ENCODE measurements at regions not wholly inside any gene's neighbourhood (a gene's known extent, or its start where the extent isn't known, plus 50 kb on each side); places are given as distances from the start of the nearest gene placed in this dataset.

GRCh38 chr18:25420077-25420825 is 68.3 kb upstream of the ZNF521 start:
- H4K20me1 ChIP-seq (ENCODE audit: insufficient read depth, low read length), result no peaks in the 10 kb centered on the region
- H3K4me3 ChIP-seq (ENCODE audit: low read depth, low read length, poor library complexity, severe bottlenecking), result no peak overlapping the region
- no peak overlapping the region for H2AFZ ChIP-seq (ENCODE audit: low read length)
- H3K4me2 ChIP-seq (ENCODE audit: low read length), result no peak overlapping the region
- peaks cover 11% of the 10 kb centered on the region for H3K4me1 ChIP-seq (ENCODE audit: insufficient read depth, low read length, severe bottlenecking)
- no peaks in the 10 kb centered on the region for H3F3A ChIP-seq (ENCODE audit: insufficient read depth, low read length)
- H3K9me3 ChIP-seq (ENCODE audit: low read length), result no peaks in the 10 kb centered on the region
- H3K27ac ChIP-seq (ENCODE audit: low read depth, low read length, poor library complexity, severe bottlenecking), result no peak overlapping the region
- TF ChIP-seq, protein P1, sequence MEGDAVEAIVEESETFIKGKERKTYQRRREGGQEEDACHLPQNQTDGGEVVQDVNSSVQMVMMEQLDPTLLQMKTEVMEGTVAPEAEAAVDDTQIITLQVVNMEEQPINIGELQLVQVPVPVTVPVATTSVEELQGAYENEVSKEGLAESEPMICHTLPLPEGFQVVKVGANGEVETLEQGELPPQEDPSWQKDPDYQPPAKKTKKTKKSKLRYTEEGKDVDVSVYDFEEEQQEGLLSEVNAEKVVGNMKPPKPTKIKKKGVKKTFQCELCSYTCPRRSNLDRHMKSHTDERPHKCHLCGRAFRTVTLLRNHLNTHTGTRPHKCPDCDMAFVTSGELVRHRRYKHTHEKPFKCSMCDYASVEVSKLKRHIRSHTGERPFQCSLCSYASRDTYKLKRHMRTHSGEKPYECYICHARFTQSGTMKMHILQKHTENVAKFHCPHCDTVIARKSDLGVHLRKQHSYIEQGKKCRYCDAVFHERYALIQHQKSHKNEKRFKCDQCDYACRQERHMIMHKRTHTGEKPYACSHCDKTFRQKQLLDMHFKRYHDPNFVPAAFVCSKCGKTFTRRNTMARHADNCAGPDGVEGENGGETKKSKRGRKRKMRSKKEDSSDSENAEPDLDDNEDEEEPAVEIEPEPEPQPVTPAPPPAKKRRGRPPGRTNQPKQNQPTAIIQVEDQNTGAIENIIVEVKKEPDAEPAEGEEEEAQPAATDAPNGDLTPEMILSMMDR (IDR thresholded peaks at IDR 0.05; ENCODE audit: low read length), result no peak
- TF ChIP-seq EZH2 (IDR thresholded peaks at IDR 0.05; ENCODE audit: borderline replicate concordance, low read length), result no peak
- no peaks in the 10 kb centered on the region for H3K9me2 ChIP-seq (ENCODE audit: low read depth, low read length)
- no peak overlapping the region for H3K9ac ChIP-seq (ENCODE audit: low read length)
- H3K79me2 ChIP-seq (ENCODE audit: insufficient read depth, low read length), result no peaks in the 10 kb centered on the region
- no peaks in the 10 kb centered on the region for H3K36me3 ChIP-seq (ENCODE audit: insufficient read depth, low read length)
- no peaks in the 10 kb centered on the region for H3K27me3 ChIP-seq (ENCODE audit: insufficient read depth, low read length)

GRCh38 chr18:25416374-25416773 is 64.4 kb upstream of the ZNF521 start:
- Histone ChIP-seq H3K27me3 (ENCODE audit: insufficient read depth, low read length) (no peaks in the 10 kb centered on the region), H3K4me2 (ENCODE audit: low read length) (no peak overlapping the region), H3K4me1 (ENCODE audit: insufficient read depth, low read length, severe bottlenecking) (no peaks in the 10 kb centered on the region), H4K20me1 (ENCODE audit: insufficient read depth, low read length) (no peaks in the 10 kb centered on the region), H3K9me3 (ENCODE audit: low read length) (no peaks in the 10 kb centered on the region), H3K79me2 (ENCODE audit: insufficient read depth, low read length) (no peaks in the 10 kb centered on the region), H3K36me3 (ENCODE audit: insufficient read depth, low read length) (no peaks in the 10 kb centered on the region), H3K9me2 (ENCODE audit: low read depth, low read length) (no peaks in the 10 kb centered on the region), H3F3A (ENCODE audit: insufficient read depth, low read length) (no peaks in the 10 kb centered on the region), H3K27ac (ENCODE audit: low read depth, low read length, poor library complexity, severe bottlenecking) (no peak overlapping the region), H2AFZ (ENCODE audit: low read length) (no peak overlapping the region), H3K9ac (ENCODE audit: low read length) (no peak overlapping the region), H3K4me3 (ENCODE audit: low read depth, low read length, poor library complexity, severe bottlenecking) (no peak overlapping the region)
- no peak for TF ChIP-seq EZH2 (IDR thresholded peaks at IDR 0.05; ENCODE audit: borderline replicate concordance, low read length)
- TF ChIP-seq, protein P1 (IDR thresholded peaks at IDR 0.05; ENCODE audit: low read length), result no peak

GRCh38 chr18:25409971-25410370 is 58.0 kb upstream of the ZNF521 start:
- TF ChIP-seq EZH2 (IDR thresholded peaks at IDR 0.05; ENCODE audit: borderline replicate concordance, low read length), result no peak
- TF ChIP-seq, protein P1 (IDR thresholded peaks at IDR 0.05; ENCODE audit: low read length), result no peak
- Histone ChIP-seq H3K9me2 (ENCODE audit: low read depth, low read length) (no peaks in the 10 kb centered on the region), H3K79me2 (ENCODE audit: insufficient read depth, low read length) (no peaks in the 10 kb centered on the region), H3K27me3 (ENCODE audit: insufficient read depth, low read length) (no peaks in the 10 kb centered on the region), H3K4me3 (ENCODE audit: low read depth, low read length, poor library complexity, severe bottlenecking) (no peak overlapping the region), H2AFZ (ENCODE audit: low read length) (no peak overlapping the region), H3K9me3 (ENCODE audit: low read length) (peaks cover 4% of the 10 kb centered on the region; the same call in 1 of the 2 replicates), H3K36me3 (ENCODE audit: insufficient read depth, low read length) (no peaks in the 10 kb centered on the region), H3F3A (ENCODE audit: insufficient read depth, low read length) (no peaks in the 10 kb centered on the region), H3K27ac (ENCODE audit: low read depth, low read length, poor library complexity, severe bottlenecking) (no peak overlapping the region), H3K4me1 (ENCODE audit: insufficient read depth, low read length, severe bottlenecking) (no peaks in the 10 kb centered on the region), H3K4me2 (ENCODE audit: low read length) (no peak overlapping the region), H3K9ac (ENCODE audit: low read length) (no peak overlapping the region), H4K20me1 (ENCODE audit: insufficient read depth, low read length) (no peaks in the 10 kb centered on the region)

Measured in OCI-LY1 (cell line).